Brain pericyte (primary cell): ENCODE measurements at regions not wholly inside any gene's neighbourhood (a gene's known extent, or its start where the extent isn't known, plus 50 kb on each side); places are given as distances from the start of the nearest gene placed in this dataset.

Experiments
- DNase-seq: peaks from one replicate; pipeline ENCODE4 v3.0.0-alpha.2; 2012; ENCODE audit warnings: low read depth, low spot score

- DNase-seq: no peak
These were observed 118.4 kb upstream of the IRX5 start for GRCh38 chr16:54812229-54812628.

GRCh38 chr16:54808890-54809289 is 121.8 kb upstream of the IRX5 start:
- DNase-seq: no peak

GRCh38 chr16:54806881-54807360 is 123.7 kb upstream of the IRX5 start:
- no peak for DNase-seq

GRCh38 chr16:54806378-54806777 is 124.3 kb upstream of the IRX5 start:
- DNase-seq: no peak

- no peak for DNase-seq
These were observed 125.0 kb upstream of the IRX5 start for GRCh38 chr16:54805648-54806047.

GRCh38 chr16:54801057-54801844 is 129.4 kb upstream of the IRX5 start:
- no peak for DNase-seq

GRCh38 chr16:54798267-54798666 is 132.4 kb upstream of the IRX5 start:
- DNase-seq: no peak

GRCh38 chr16:54796211-54796610 is 134.5 kb upstream of the IRX5 start:
- DNase-seq: no peak

- no peak for DNase-seq
These were observed 137.9 kb upstream of the IRX5 start for GRCh38 chr16:54792811-54793210.

GRCh38 chr16:54787045-54787444 is 143.6 kb upstream of the IRX5 start:
- no peak for DNase-seq

- no peak for DNase-seq
These were observed 146.7 kb upstream of the IRX5 start for GRCh38 chr16:54783980-54784379.

GRCh38 chr16:54783226-54783625 is 147.4 kb upstream of the IRX5 start:
- no peak for DNase-seq

- DNase-seq: no peak
These were observed 150.4 kb upstream of the IRX5 start for GRCh38 chr16:54780266-54780665.

- DNase-seq: no peak
These were observed 151.1 kb upstream of the IRX5 start for GRCh38 chr16:54779549-54779948.

- DNase-seq: no peak
These were observed 155.9 kb upstream of the IRX5 start for GRCh38 chr16:54774768-54775167.

GRCh38 chr16:54772400-54772799 is 158.3 kb upstream of the IRX5 start:
- DNase-seq: no peak

- no peak for DNase-seq
These were observed 164.3 kb upstream of the IRX5 start for GRCh38 chr16:54766355-54766754.

- no peak for DNase-seq
These were observed 180.4 kb upstream of the IRX5 start for GRCh38 chr16:54750249-54750648.

- no peak for DNase-seq
These were observed 182.0 kb upstream of the IRX5 start for GRCh38 chr16:54748611-54749190.

GRCh38 chr16:54746596-54746995 is 184.1 kb upstream of the IRX5 start:
- no peak for DNase-seq

- DNase-seq: no peak
These were observed 185.7 kb upstream of the IRX5 start for GRCh38 chr16:54744998-54745397.

GRCh38 chr16:54742436-54742835 is 188.2 kb upstream of the IRX5 start:
- no peak for DNase-seq

GRCh38 chr16:54739381-54739780 is 191.3 kb upstream of the IRX5 start:
- no peak for DNase-seq
